ENCODE measurements at regions not wholly inside any gene's neighbourhood (a gene's known extent, or its start where the extent isn't known, plus 50 kb on each side); places are given as distances from the start of the nearest gene placed in this dataset.

- Histone ChIP-seq H3K36me3 (no peaks in the 10 kb centered on the region), H3K27me3 (no peaks in the 10 kb centered on the region), H3K4me1 (no peaks in the 10 kb centered on the region), H3K9me3 (peaks cover 0 to 8% (median 0%) of the 10 kb centered on the region in 3 donors), H3K4me3 (no peak overlapping the region), H3K27ac (no peak overlapping the region)
- 52 to 65% methylated on average over 3 to 4 of the region's 6 CpGs for WGBS, 2 donors (ENCODE audit: low coverage in 1 of 2)
- ATAC-seq, result no peak
- no peak for TF ChIP-seq CTCF (IDR thresholded peaks at IDR 0.05)
- TF ChIP-seq POLR2AphosphoS5 (IDR thresholded peaks at IDR 0.05), result no peak
- TF ChIP-seq EP300 (IDR thresholded peaks at IDR 0.05), result no peak
- no peak for TF ChIP-seq POLR2A (IDR thresholded peaks at IDR 0.05)
Observed at GRCh38 chr21:41054018-41054578, 113.9 kb upstream of the BACE2 start.

- 72 to 81% methylated on average over 7 to 8 of the region's 8 CpGs for WGBS, 2 donors (ENCODE audit: low coverage in 1 of 2)
- no peak for TF ChIP-seq EP300 (IDR thresholded peaks at IDR 0.05)
- no peak for TF ChIP-seq CTCF (IDR thresholded peaks at IDR 0.05)
- no peak for TF ChIP-seq POLR2A (IDR thresholded peaks at IDR 0.05)
- TF ChIP-seq POLR2AphosphoS5 (IDR thresholded peaks at IDR 0.05), result no peak
- Histone ChIP-seq H3K27ac (no peak overlapping the region), H3K4me1 (no peaks in the 10 kb centered on the region), H3K9me3 (peaks cover 0 to 10% (median 0%) of the 10 kb centered on the region in 3 donors), H3K36me3 (no peaks in the 10 kb centered on the region), H3K27me3 (peaks cover 6% of the 10 kb centered on the region), H3K4me3 (no peak overlapping the region)
- ATAC-seq, result no peak
Observed at GRCh38 chr21:41055266-41055665, 112.7 kb upstream of the BACE2 start.

- Histone ChIP-seq H3K27ac (no peak overlapping the region), H3K36me3 (no peaks in the 10 kb centered on the region), H3K4me1 (no peaks in the 10 kb centered on the region), H3K4me3 (no peak overlapping the region), H3K27me3 (peaks cover 6% of the 10 kb centered on the region), H3K9me3 (peaks cover 0 to 10% (median 0%) of the 10 kb centered on the region in 3 donors)
- TF ChIP-seq POLR2AphosphoS5 (IDR thresholded peaks at IDR 0.05), result no peak
- no peak for TF ChIP-seq CTCF (IDR thresholded peaks at IDR 0.05)
- TF ChIP-seq POLR2A (IDR thresholded peaks at IDR 0.05), result no peak
- no peak for TF ChIP-seq EP300 (IDR thresholded peaks at IDR 0.05)
- 30 to 59% methylated on average over 2 to 6 of the region's 6 CpGs for WGBS, 2 donors (ENCODE audit: low coverage in 1 of 2)
- ATAC-seq, result no peak
Observed at GRCh38 chr21:41059871-41060270, 108.1 kb upstream of the BACE2 start.

- Histone ChIP-seq H3K27ac (no peak overlapping the region), H3K4me1 (no peaks in the 10 kb centered on the region), H3K27me3 (peaks cover 12% of the 10 kb centered on the region), H3K9me3 (peaks cover 0 to 10% (median 0%) of the 10 kb centered on the region in 3 donors), H3K36me3 (no peaks in the 10 kb centered on the region), H3K4me3 (no peak overlapping the region)
- WGBS, 2 donors (ENCODE audit: low coverage in 1 of 2), result 89 to 90% methylated on average over 7 of the region's 7 CpGs
- TF ChIP-seq POLR2AphosphoS5 (IDR thresholded peaks at IDR 0.05) (no peak), POLR2A (IDR thresholded peaks at IDR 0.05) (no peak), EP300 (IDR thresholded peaks at IDR 0.05) (no peak), CTCF (IDR thresholded peaks at IDR 0.05) (no peak)
- no peak for ATAC-seq
Observed at GRCh38 chr21:41061701-41062100, 106.3 kb upstream of the BACE2 start.

GRCh38 chr21:41064334-41064791 is 103.6 kb upstream of the BACE2 start:
- H3K27ac ChIP-seq, result no peak overlapping the region

More at GRCh38 chr21:41064334-41064791, 103.6 kb upstream of the BACE2 start:
- peaks cover 22% of the 10 kb centered on the region for H3K27me3 ChIP-seq
- H3K4me1 ChIP-seq, result peaks cover 0 to 10% (median 0%) of the 10 kb centered on the region in 3 donors
- H3K36me3 ChIP-seq, result no peaks in the 10 kb centered on the region
- ATAC-seq, result no peak
- no peaks in the 10 kb centered on the region for H3K9me3 ChIP-seq
- H3K4me3 ChIP-seq, result no peak overlapping the region
- WGBS, 2 donors (ENCODE audit: low coverage in 1 of 2), result 48 to 68% methylated on average over 5 to 6 of the region's 12 CpGs
- no peak for TF ChIP-seq CTCF (IDR thresholded peaks at IDR 0.05)
- no peak for TF ChIP-seq POLR2A (IDR thresholded peaks at IDR 0.05)
- TF ChIP-seq POLR2AphosphoS5 (IDR thresholded peaks at IDR 0.05), result no peak
- no peak for TF ChIP-seq EP300 (IDR thresholded peaks at IDR 0.05)

Measured in gastroesophageal sphincter (tissue), 4 donors.